ENCODE measurements at regions not wholly inside any gene's neighbourhood (a gene's known extent, or its start where the extent isn't known, plus 50 kb on each side); places are given as distances from the start of the nearest gene placed in this dataset.

GRCh38 chr9:13758936-13759335 lies 479.4 kb upstream of the MPDZ start:
- Histone ChIP-seq H2AFZ (ENCODE audit: low read depth, low read length) (no peak overlapping the region), H3K79me2 (ENCODE audit: control insufficient read depth, insufficient read depth, low read length) (no peaks in the 10 kb centered on the region), H3K4me3 (replicated peaks in 1 of 3; ENCODE audit: insufficient read depth in 1 of 3, low read depth in 1 of 3, low read length in 3 of 3) (no peak overlapping the region), H3K36me3 (ENCODE audit: control insufficient read depth in 2 of 2, extremely low read depth in 1 of 2, insufficient read depth in 2 of 2, low read length in 2 of 2) (no peaks in the 10 kb centered on the region), H3K4me2 (ENCODE audit: insufficient read depth, low read length) (no peak overlapping the region), H3K27me3 (ENCODE audit: control insufficient read depth in 2 of 2, insufficient read depth in 2 of 2, low read length in 2 of 2) (no peaks in the 10 kb centered on the region), H3K27ac (ENCODE audit: insufficient read depth, low read depth, low read length) (no peak overlapping the region), H3K9me1 (replicated peaks; ENCODE audit: control insufficient read depth, extremely low read depth, insufficient read depth, low read length) (no peaks in the 10 kb centered on the region), H3K9ac (replicated peaks; ENCODE audit: extremely low read depth, insufficient read depth, low read length) (no peak overlapping the region), H4K20me1 (replicated peaks; ENCODE audit: control insufficient read depth, extremely low read depth, insufficient read depth, low read length) (no peaks in the 10 kb centered on the region), H3K4me1 (ENCODE audit: control insufficient read depth, extremely low read depth, insufficient read depth, low read length) (no peaks in the 10 kb centered on the region), H3K9me3 (replicated peaks; ENCODE audit: control insufficient read depth, insufficient read depth, low read length) (no peaks in the 10 kb centered on the region)
- FAIRE-seq = no peak
- BruUV-seq (replicated peaks) = no TSS peak
- dilution Hi-C loops (cut with MboI; ENCODE audit: extremely low pct_ligation_motif_present, low sequenced_read_pairs) (no loop called here), intact Hi-C loops (cut with micrococcal nuclease) (no loop called here)
- TF ChIP-seq POLR2A (IDR thresholded peaks at IDR 0.05; ENCODE audit: low read depth, low read length) (no peak), CTCF (IDR thresholded peaks at IDR 0.05; ENCODE audit: extremely low read depth in 1 of 2, insufficient read depth in 1 of 2, low read depth in 1 of 2, low read length in 2 of 2) (no peak), EZH2 (IDR thresholded peaks at IDR 0.05; ENCODE audit: borderline replicate concordance, low read depth, low read length, severe bottlenecking) (no peak), JUN (IDR thresholded peaks at IDR 0.05; ENCODE audit: borderline replicate concordance, insufficient read depth, insufficient read length, low read depth) (no peak), POLR2AphosphoS5 (IDR thresholded peaks at IDR 0.05; ENCODE audit: insufficient read depth, low read depth, low read length) (no peak), MYC (IDR thresholded peaks at IDR 0.05; ENCODE audit: low read depth, low read length) (no peak), GATA2 (IDR thresholded peaks at IDR 0.05; ENCODE audit: insufficient read depth, insufficient read length, low read depth, low read length) (no peak), MAX (IDR thresholded peaks at IDR 0.05; ENCODE audit: insufficient read depth, insufficient read length) (no peak), FOS (IDR thresholded peaks at IDR 0.05; ENCODE audit: borderline replicate concordance, insufficient read depth, low read length) (no peak)
- POLR2A ChIA-PET = no interaction called here
- no peak for DNase-seq (ENCODE audit: low read depth, low spot score)
- CTCF ChIA-PET = interaction anchor here (1.1 kb wide), 1 partner anchor 20 kb away, joined by 3 read pairs; no protein-coding TSS in a partner anchor

All from endothelial cell of umbilical vein (primary cell).